Stomach (tissue), 4 donors: ENCODE measurements at regions not wholly inside any gene's neighbourhood (a gene's known extent, or its start where the extent isn't known, plus 50 kb on each side); places are given as distances from the start of the nearest gene placed in this dataset.

Source experiments
- CTCF ChIP-seq, 7 experiments: fragments of 450-650 bp in 4 of 7; fragments of 200-600 bp in 3 of 7; sonication (generic) in 3 of 7; IDR thresholded peaks; one replicate each; pipeline ENCODE4 v1.5.1; 2016 to 2019; ENCODE audit warnings: antibody characterized with exemption in 7 of 7, control low read depth in 2 of 7, mild to moderate bottlenecking in 1 of 7
- EP300 ChIP-seq: sonication (generic); formaldehyde crosslinking; IDR thresholded peaks from one replicate; pipeline ENCODE4 v1.6.1; 2017; ENCODE audit warnings: antibody characterized with exemption
- POLR2A ChIP-seq, 4 donors: fragments of 450-650 bp; IDR thresholded peaks; one replicate each; pipeline ENCODE4 v1.6.1; 2016; ENCODE audit warnings: antibody characterized with exemption in 4 of 4, control low read depth in 2 of 4, mild to moderate bottlenecking in 1 of 4, moderate library complexity in 1 of 4
- POLR2AphosphoS5 ChIP-seq, 3 donors: sonication (generic); formaldehyde crosslinking; IDR thresholded peaks; one replicate each; pipeline ENCODE4 v1.6.1; 2016; ENCODE audit warnings: antibody characterized with exemption in 3 of 3

- TF ChIP-seq CTCF (IDR thresholded peaks at IDR 0.05) (no peak), POLR2AphosphoS5 (IDR thresholded peaks at IDR 0.05) (no peak), POLR2A (IDR thresholded peaks at IDR 0.05) (no peak), EP300 (no peak)
These were observed 101.2 kb downstream of the ZNF674 start for GRCh38 chrX:46444011-46444410.
